ENCODE measurements at regions not wholly inside any gene's neighbourhood (a gene's known extent, or its start where the extent isn't known, plus 50 kb on each side); places are given as distances from the start of the nearest gene placed in this dataset.
"Not testable (repeated sequence)": the region's sequence is repeated elsewhere in the genome, so short reads cannot be mapped to it uniquely, and the experiment has no call there.

- H3K27ac ChIP-seq; intact Hi-C loops (cut with DNase I; ENCODE audit: low total_unique reads); H3K4me1 ChIP-seq; H3K36me3 ChIP-seq; H3K9me3 ChIP-seq; H3K27me3 ChIP-seq: not testable (repeated sequence)
- peak in 1 of 2 donors; percentile 23 for DNase-seq
- H3K4me3 ChIP-seq: peak overlapping the region in 1 of 2 donors; percentile 35
Observed at GRCh38 chr5:70585996-70586395, 170.8 kb downstream of the GTF2H2C_2 start.

Measured in tibial artery (tissue), 4 donors.